Activated CD4-positive, alpha-beta T cell treated with anti-CD3 and anti-CD28 coated beads, Interleukin-2, amount 10 ng/mL, durations not matched to agents 7 days and 5 days (primary cell): ENCODE measurements at regions not wholly inside any gene's neighbourhood (a gene's known extent, or its start where the extent isn't known, plus 50 kb on each side); places are given as distances from the start of the nearest gene placed in this dataset.

Experiments
- CTCF ChIA-PET: fragments of 350-600 bp; sonication (Branson Sonifier 250); formaldehyde crosslinking; loops from one replicate; lab custom pipeline; 2021; ENCODE audit warnings: antibody characterized with exemption; lab: Charles Lee
- POLR2A ChIA-PET: fragments of 350-600 bp; sonication (Branson Sonifier 250); formaldehyde crosslinking; loops from one replicate; lab custom pipeline; 2021; ENCODE audit warnings: antibody characterized with exemption; lab: Charles Lee
- DNase-seq: peaks from one replicate; pipeline ENCODE4 v3.0.0-alpha.2; 2020
- H3K27ac Mint-ChIP-seq: one replicate; pipeline ENCODE4 v1.8.0; 2021; ENCODE audit warnings: mild to moderate bottlenecking, moderate library complexity, mixed read lengths
- H3K27me3 Mint-ChIP-seq: one replicate; pipeline ENCODE4 v1.8.0; 2021; ENCODE audit warnings: mixed read lengths
- H3K36me3 Mint-ChIP-seq: one replicate; pipeline ENCODE4 v1.8.0; 2021; ENCODE audit warnings: low read depth, mixed read lengths
- H3K4me1 Mint-ChIP-seq: one replicate; pipeline ENCODE4 v1.8.0; 2021; ENCODE audit warnings: mixed read lengths
- H3K4me3 Mint-ChIP-seq: one replicate; pipeline ENCODE4 v1.8.0; 2021; ENCODE audit warnings: mild to moderate bottlenecking, moderate library complexity, mixed read lengths
- H3K9me3 Mint-ChIP-seq: one replicate; pipeline ENCODE4 v1.8.0; 2021; ENCODE audit warnings: mixed read lengths

GRCh38 chr20:39535301-39535700 lies 573.2 kb downstream of the DHX35 start:
- ChIA-PET POLR2A (no interaction called here), CTCF (no interaction called here)
- no peak overlapping the region for H3K4me3 Mint-ChIP-seq
- no peaks in the 10 kb centered on the region for H3K27me3 Mint-ChIP-seq
- no peak overlapping the region for H3K27ac Mint-ChIP-seq
- no peaks in the 10 kb centered on the region for H3K4me1 Mint-ChIP-seq
- H3K36me3 Mint-ChIP-seq = no peaks in the 10 kb centered on the region
- H3K9me3 Mint-ChIP-seq = no peaks in the 10 kb centered on the region
- DNase-seq = no peak

GRCh38 chr20:39534846-39535245 lies 572.7 kb downstream of the DHX35 start:
- H3K36me3 Mint-ChIP-seq = no peaks in the 10 kb centered on the region
- no peak overlapping the region for H3K4me3 Mint-ChIP-seq
- H3K27me3 Mint-ChIP-seq = no peaks in the 10 kb centered on the region
- H3K9me3 Mint-ChIP-seq = no peaks in the 10 kb centered on the region
- POLR2A ChIA-PET = no interaction called here
- no peak overlapping the region for H3K27ac Mint-ChIP-seq
- CTCF ChIA-PET = no interaction called here
- no peaks in the 10 kb centered on the region for H3K4me1 Mint-ChIP-seq
- no peak for DNase-seq

- POLR2A ChIA-PET = no interaction called here
- Mint-ChIP-seq H3K27ac (no peak overlapping the region), H3K9me3 (no peaks in the 10 kb centered on the region), H3K27me3 (no peaks in the 10 kb centered on the region), H3K36me3 (no peaks in the 10 kb centered on the region), H3K4me1 (no peaks in the 10 kb centered on the region), H3K4me3 (no peak overlapping the region)
- DNase-seq = no peak
- CTCF ChIA-PET = no interaction called here
Observed at GRCh38 chr20:39533858-39534257, 571.7 kb downstream of the DHX35 start.

GRCh38 chr20:39532205-39532604 lies 570.1 kb downstream of the DHX35 start:
- ChIA-PET POLR2A (no interaction called here), CTCF (no interaction called here)
- Mint-ChIP-seq H3K9me3 (no peaks in the 10 kb centered on the region), H3K4me1 (no peaks in the 10 kb centered on the region), H3K27ac (no peak overlapping the region), H3K4me3 (no peak overlapping the region), H3K36me3 (no peaks in the 10 kb centered on the region), H3K27me3 (no peaks in the 10 kb centered on the region)
- no peak for DNase-seq

- no peak for DNase-seq
- ChIA-PET POLR2A (no interaction called here), CTCF (interaction anchor here (0.6 kb wide), 1 partner anchor 165 kb away, joined by 3 read pairs; no protein-coding TSS in a partner anchor)
- Mint-ChIP-seq H3K9me3 (no peaks in the 10 kb centered on the region), H3K4me3 (no peak overlapping the region), H3K4me1 (no peaks in the 10 kb centered on the region), H3K27ac (no peak overlapping the region), H3K27me3 (no peaks in the 10 kb centered on the region), H3K36me3 (no peaks in the 10 kb centered on the region)
Observed at GRCh38 chr20:39528436-39528835, 566.3 kb downstream of the DHX35 start.

- ChIA-PET CTCF (no interaction called here), POLR2A (no interaction called here)
- H3K9me3 Mint-ChIP-seq = no peaks in the 10 kb centered on the region
- H3K4me3 Mint-ChIP-seq = no peak overlapping the region
- H3K4me1 Mint-ChIP-seq = no peaks in the 10 kb centered on the region
- H3K27me3 Mint-ChIP-seq = no peaks in the 10 kb centered on the region
- no peak overlapping the region for H3K27ac Mint-ChIP-seq
- H3K36me3 Mint-ChIP-seq = no peaks in the 10 kb centered on the region
- DNase-seq = no peak
Observed at GRCh38 chr20:39524371-39524911, 562.3 kb downstream of the DHX35 start.

GRCh38 chr20:39523405-39523804 lies 561.3 kb downstream of the DHX35 start:
- Mint-ChIP-seq H3K27ac (no peak overlapping the region), H3K4me3 (no peak overlapping the region), H3K36me3 (no peaks in the 10 kb centered on the region), H3K4me1 (no peaks in the 10 kb centered on the region), H3K27me3 (no peaks in the 10 kb centered on the region), H3K9me3 (no peaks in the 10 kb centered on the region)
- POLR2A ChIA-PET = no interaction called here
- no peak for DNase-seq
- CTCF ChIA-PET = no interaction called here

- Mint-ChIP-seq H3K27ac (no peak overlapping the region), H3K4me1 (no peaks in the 10 kb centered on the region), H3K9me3 (peaks cover under 1% of the 10 kb centered on the region), H3K4me3 (no peak overlapping the region), H3K36me3 (no peaks in the 10 kb centered on the region), H3K27me3 (no peaks in the 10 kb centered on the region)
- DNase-seq = no peak
- CTCF ChIA-PET = no interaction called here
- POLR2A ChIA-PET = no interaction called here
Observed at GRCh38 chr20:39518654-39519053, 556.5 kb downstream of the DHX35 start.

GRCh38 chr20:39516964-39517363 lies 554.8 kb downstream of the DHX35 start:
- CTCF ChIA-PET = no interaction called here
- Mint-ChIP-seq H3K27ac (no peak overlapping the region), H3K4me1 (no peaks in the 10 kb centered on the region), H3K9me3 (peaks cover 2% of the 10 kb centered on the region), H3K27me3 (no peaks in the 10 kb centered on the region), H3K36me3 (no peaks in the 10 kb centered on the region), H3K4me3 (no peak overlapping the region)
- POLR2A ChIA-PET = no interaction called here
- DNase-seq = no peak

GRCh38 chr20:39504710-39505094 lies 542.6 kb downstream of the DHX35 start:
- DNase-seq = no peak
- no peak overlapping the region for H3K27ac Mint-ChIP-seq
- no peaks in the 10 kb centered on the region for H3K27me3 Mint-ChIP-seq
- POLR2A ChIA-PET = no interaction called here
- no peaks in the 10 kb centered on the region for H3K36me3 Mint-ChIP-seq
- no peak overlapping the region for H3K4me3 Mint-ChIP-seq
- H3K9me3 Mint-ChIP-seq = no peaks in the 10 kb centered on the region
- CTCF ChIA-PET = no interaction called here
- H3K4me1 Mint-ChIP-seq = no peaks in the 10 kb centered on the region

GRCh38 chr20:39503902-39504709 lies 542.0 kb downstream of the DHX35 start:
- POLR2A ChIA-PET = no interaction called here
- Mint-ChIP-seq H3K4me3 (no peak overlapping the region), H3K27ac (no peak overlapping the region), H3K9me3 (no peaks in the 10 kb centered on the region), H3K27me3 (no peaks in the 10 kb centered on the region), H3K4me1 (no peaks in the 10 kb centered on the region), H3K36me3 (no peaks in the 10 kb centered on the region)
- no peak for DNase-seq
- CTCF ChIA-PET = no interaction called here

GRCh38 chr20:39492223-39492797 lies 530.2 kb downstream of the DHX35 start:
- H3K27me3 Mint-ChIP-seq = no peaks in the 10 kb centered on the region
- H3K9me3 Mint-ChIP-seq = no peaks in the 10 kb centered on the region
- ChIA-PET POLR2A (no interaction called here), CTCF (no interaction called here)
- no peak overlapping the region for H3K27ac Mint-ChIP-seq
- DNase-seq = no peak
- no peaks in the 10 kb centered on the region for H3K36me3 Mint-ChIP-seq
- no peak overlapping the region for H3K4me3 Mint-ChIP-seq
- no peaks in the 10 kb centered on the region for H3K4me1 Mint-ChIP-seq

- DNase-seq = no peak
- H3K4me3 Mint-ChIP-seq = no peak overlapping the region
- POLR2A ChIA-PET = no interaction called here
- H3K9me3 Mint-ChIP-seq = no peaks in the 10 kb centered on the region
- H3K4me1 Mint-ChIP-seq = no peaks in the 10 kb centered on the region
- no peaks in the 10 kb centered on the region for H3K36me3 Mint-ChIP-seq
- CTCF ChIA-PET = no interaction called here
- H3K27ac Mint-ChIP-seq = no peak overlapping the region
- H3K27me3 Mint-ChIP-seq = no peaks in the 10 kb centered on the region
Observed at GRCh38 chr20:39491711-39492110, 529.6 kb downstream of the DHX35 start.
